ENCODE measurements at regions not wholly inside any gene's neighbourhood (a gene's known extent, or its start where the extent isn't known, plus 50 kb on each side); places are given as distances from the start of the nearest gene placed in this dataset.

GRCh38 chr12:58277231-58277630, 335.9 kb downstream of the ATP23 start:
- Histone ChIP-seq H3K27ac (ENCODE audit: low read depth in 1 of 2, low read length in 1 of 2) (no peak overlapping the region), H3K27me3 (ENCODE audit: control insufficient read depth in 3 of 3, insufficient read depth in 3 of 3, low read length in 2 of 3) (no peaks in the 10 kb centered on the region), H3K9me3 (ENCODE audit: control insufficient read depth in 4 of 4, insufficient read depth in 3 of 4, low read length in 3 of 4) (peaks cover 0 to 13% (median 4%) of the 10 kb centered on the region in 4 donors), H3K9ac (ENCODE audit: insufficient read depth in 1 of 2, low read length in 2 of 2) (no peak overlapping the region), H3K4me3 (no peak overlapping the region), H3K4me1 (ENCODE audit: control insufficient read depth in 5 of 5, insufficient read depth in 5 of 5, low read length in 5 of 5) (peaks cover 0 to 10% (median 0%) of the 10 kb centered on the region in 5 donors), H3K36me3 (ENCODE audit: control insufficient read depth in 4 of 4, insufficient read depth in 4 of 4, low read length in 4 of 4) (no peaks in the 10 kb centered on the region)
- TF ChIP-seq CTCF (IDR thresholded peaks at IDR 0.05; ENCODE audit: control extremely low read depth, extremely low read depth), result no peak
- DNase-seq (no peak), ATAC-seq (ENCODE audit: insufficient read depth, low FRiP score) (no peak)
- WGBS, 2 donors, result 90 to 91% methylated on average over 1 of the region's 1 CpG

GRCh38 chr12:58283553-58283952, 342.2 kb downstream of the ATP23 start:
- H3K27ac ChIP-seq (ENCODE audit: low read depth in 1 of 2, low read length in 1 of 2), result no peak overlapping the region
- no peak overlapping the region for H3K9ac ChIP-seq (ENCODE audit: insufficient read depth in 1 of 2, low read length in 2 of 2)
- no peaks in the 10 kb centered on the region for H3K27me3 ChIP-seq (ENCODE audit: control insufficient read depth in 3 of 3, insufficient read depth in 3 of 3, low read length in 2 of 3)
- peaks cover 0 to 3% (median 0%) of the 10 kb centered on the region in 5 donors for H3K4me1 ChIP-seq (ENCODE audit: control insufficient read depth in 5 of 5, insufficient read depth in 5 of 5, low read length in 5 of 5)
- no peaks in the 10 kb centered on the region for H3K36me3 ChIP-seq (ENCODE audit: control insufficient read depth in 4 of 4, insufficient read depth in 4 of 4, low read length in 4 of 4)
- 43 to 68% methylated on average over 1 of the region's 1 CpG for WGBS, 2 donors
- peaks cover 0 to 4% (median 0%) of the 10 kb centered on the region in 4 donors for H3K9me3 ChIP-seq (ENCODE audit: control insufficient read depth in 4 of 4, insufficient read depth in 3 of 4, low read length in 3 of 4)
- no peak overlapping the region for H3K4me3 ChIP-seq
- peak in 2 of 3 donors; percentile 29 to 54 for DNase-seq
- no peak for TF ChIP-seq CTCF (IDR thresholded peaks at IDR 0.05; ENCODE audit: control extremely low read depth, extremely low read depth)
- ATAC-seq (ENCODE audit: insufficient read depth, low FRiP score), result no peak

- TF ChIP-seq CTCF (IDR thresholded peaks at IDR 0.05; ENCODE audit: control extremely low read depth, extremely low read depth), result no peak
- Histone ChIP-seq H3K9me3 (ENCODE audit: control insufficient read depth in 4 of 4, insufficient read depth in 3 of 4, low read length in 3 of 4) (peaks cover 0 to 4% (median 0%) of the 10 kb centered on the region in 4 donors), H3K4me1 (ENCODE audit: control insufficient read depth in 5 of 5, insufficient read depth in 5 of 5, low read length in 5 of 5) (peaks cover 0 to 3% (median 0%) of the 10 kb centered on the region in 5 donors), H3K27me3 (ENCODE audit: control insufficient read depth in 3 of 3, insufficient read depth in 3 of 3, low read length in 2 of 3) (no peaks in the 10 kb centered on the region), H3K36me3 (ENCODE audit: control insufficient read depth in 4 of 4, insufficient read depth in 4 of 4, low read length in 4 of 4) (no peaks in the 10 kb centered on the region), H3K27ac (ENCODE audit: low read depth in 1 of 2, low read length in 1 of 2) (no peak overlapping the region), H3K9ac (ENCODE audit: insufficient read depth in 1 of 2, low read length in 2 of 2) (no peak overlapping the region), H3K4me3 (no peak overlapping the region)
- WGBS, 2 donors, result 67% methylated on average over 5 of the region's 5 CpGs
- ATAC-seq (ENCODE audit: insufficient read depth, low FRiP score), result no peak
- no peak for DNase-seq
Observed at GRCh38 chr12:58285551-58285950, 344.2 kb downstream of the ATP23 start.

- H3K4me1 ChIP-seq (ENCODE audit: control insufficient read depth in 5 of 5, insufficient read depth in 5 of 5, low read length in 5 of 5), result peaks cover 0 to 3% (median 0%) of the 10 kb centered on the region in 5 donors
- DNase-seq, result no peak
- no peak for TF ChIP-seq CTCF (IDR thresholded peaks at IDR 0.05; ENCODE audit: control extremely low read depth, extremely low read depth)
Observed at GRCh38 chr12:58286353-58286752, 345.0 kb downstream of the ATP23 start.

More at GRCh38 chr12:58286353-58286752, 345.0 kb downstream of the ATP23 start:
- Histone ChIP-seq H3K36me3 (ENCODE audit: control insufficient read depth in 4 of 4, insufficient read depth in 4 of 4, low read length in 4 of 4) (no peaks in the 10 kb centered on the region), H3K9ac (ENCODE audit: insufficient read depth in 1 of 2, low read length in 2 of 2) (no peak overlapping the region), H3K27ac (ENCODE audit: low read depth in 1 of 2, low read length in 1 of 2) (no peak overlapping the region), H3K4me3 (no peak overlapping the region), H3K27me3 (ENCODE audit: control insufficient read depth in 3 of 3, insufficient read depth in 3 of 3, low read length in 2 of 3) (no peaks in the 10 kb centered on the region), H3K9me3 (ENCODE audit: control insufficient read depth in 4 of 4, insufficient read depth in 3 of 4, low read length in 3 of 4) (peaks cover 0 to 3% (median 0%) of the 10 kb centered on the region in 4 donors)
- ATAC-seq (ENCODE audit: insufficient read depth, low FRiP score), result no peak

All from lung (tissue), 11 donors.